HepG2 (cell line): ENCODE measurements at regions not wholly inside any gene's neighbourhood (a gene's known extent, or its start where the extent isn't known, plus 50 kb on each side); places are given as distances from the start of the nearest gene placed in this dataset.

Experiments
- MXI1 ChIP-seq: IDR thresholded peaks from 3 replicates; pipeline ENCODE4 v1.6.1; 2012; ENCODE audit warnings: low read depth, low read length, inconsistent platforms, borderline replicate concordance
- ZNF781 ChIP-seq: sonication (generic); formaldehyde crosslinking; IDR thresholded peaks from 2 replicates; pipeline ENCODE4 v1.5.1; 2020; ENCODE audit warnings: borderline replicate concordance, mild to moderate bottlenecking, missing genetic modification reagents; ENCODE audit errors: not compliant biosample characterization
- TF ChIP-seq, protein P1 (sequence below): sonication (generic); formaldehyde crosslinking; IDR thresholded peaks from 2 replicates; pipeline ENCODE4 v1.5.0; 2020; ENCODE audit warnings: missing genetic modification reagents
- TF ChIP-seq, protein P2 (sequence below): sonication (generic); formaldehyde crosslinking; IDR thresholded peaks from 2 replicates; pipeline ENCODE4 v1.5.0; 2020; ENCODE audit warnings: mild to moderate bottlenecking, missing genetic modification reagents, moderate library complexity

DNA sequence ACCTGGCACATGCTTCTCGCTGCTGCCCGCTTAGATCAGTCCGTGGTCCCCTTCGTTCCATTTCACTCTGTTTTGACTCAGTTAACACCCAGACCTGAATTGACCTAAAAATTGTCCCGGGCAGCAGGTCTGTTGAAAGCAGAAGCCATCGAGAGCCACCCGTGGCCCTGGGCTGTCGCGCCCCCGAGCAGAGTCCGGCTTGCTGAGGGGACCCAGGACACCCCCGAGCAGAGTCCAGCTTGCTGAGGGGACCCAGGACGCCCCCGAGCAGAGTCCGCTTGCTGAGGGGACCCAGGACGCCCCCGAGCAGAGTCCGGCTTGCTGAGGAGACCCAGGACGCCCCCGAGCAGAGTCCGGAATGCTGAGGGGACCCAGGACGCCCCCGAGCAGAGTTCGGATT is 50.2 kb upstream of the GALNT9 start:
- TF ChIP-seq ZNF781 (no peak), MXI1 (no peak)
- TF ChIP-seq, protein P1, sequence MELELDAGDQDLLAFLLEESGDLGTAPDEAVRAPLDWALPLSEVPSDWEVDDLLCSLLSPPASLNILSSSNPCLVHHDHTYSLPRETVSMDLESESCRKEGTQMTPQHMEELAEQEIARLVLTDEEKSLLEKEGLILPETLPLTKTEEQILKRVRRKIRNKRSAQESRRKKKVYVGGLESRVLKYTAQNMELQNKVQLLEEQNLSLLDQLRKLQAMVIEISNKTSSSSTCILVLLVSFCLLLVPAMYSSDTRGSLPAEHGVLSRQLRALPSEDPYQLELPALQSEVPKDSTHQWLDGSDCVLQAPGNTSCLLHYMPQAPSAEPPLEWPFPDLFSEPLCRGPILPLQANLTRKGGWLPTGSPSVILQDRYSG (CRISPR knock-in tag), result no peak
- TF ChIP-seq, protein P2, sequence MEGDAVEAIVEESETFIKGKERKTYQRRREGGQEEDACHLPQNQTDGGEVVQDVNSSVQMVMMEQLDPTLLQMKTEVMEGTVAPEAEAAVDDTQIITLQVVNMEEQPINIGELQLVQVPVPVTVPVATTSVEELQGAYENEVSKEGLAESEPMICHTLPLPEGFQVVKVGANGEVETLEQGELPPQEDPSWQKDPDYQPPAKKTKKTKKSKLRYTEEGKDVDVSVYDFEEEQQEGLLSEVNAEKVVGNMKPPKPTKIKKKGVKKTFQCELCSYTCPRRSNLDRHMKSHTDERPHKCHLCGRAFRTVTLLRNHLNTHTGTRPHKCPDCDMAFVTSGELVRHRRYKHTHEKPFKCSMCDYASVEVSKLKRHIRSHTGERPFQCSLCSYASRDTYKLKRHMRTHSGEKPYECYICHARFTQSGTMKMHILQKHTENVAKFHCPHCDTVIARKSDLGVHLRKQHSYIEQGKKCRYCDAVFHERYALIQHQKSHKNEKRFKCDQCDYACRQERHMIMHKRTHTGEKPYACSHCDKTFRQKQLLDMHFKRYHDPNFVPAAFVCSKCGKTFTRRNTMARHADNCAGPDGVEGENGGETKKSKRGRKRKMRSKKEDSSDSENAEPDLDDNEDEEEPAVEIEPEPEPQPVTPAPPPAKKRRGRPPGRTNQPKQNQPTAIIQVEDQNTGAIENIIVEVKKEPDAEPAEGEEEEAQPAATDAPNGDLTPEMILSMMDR, result no peak
